Adrenal gland (tissue), 9 donors: ENCODE measurements at regions not wholly inside any gene's neighbourhood (a gene's known extent, or its start where the extent isn't known, plus 50 kb on each side); places are given as distances from the start of the nearest gene placed in this dataset.

Source experiments
- DNase-seq, 7 donors: peaks; one replicate each; pipeline ENCODE4 v3.0.0-alpha.2; 2019 to 2020
- H3K27ac ChIP-seq, 5 donors: fragments of 200-600 bp; sonication (generic) in 4 of 5; 1 replicate in 3 of 5; 2 replicates in 2 of 5; pipeline versions ENCODE4 v1.5.1 to v1.8.0; 2016 to 2020; ENCODE audit warnings: mild to moderate bottlenecking in 1 of 5
- H3K27me3 ChIP-seq: fragments of 200-600 bp; 2 replicates; pipeline ENCODE4 v1.8.0; 2021
- H3K36me3 ChIP-seq, 2 donors: fragments of 200-600 bp; replicated peaks in 1 of 2; 1 replicate in 1 of 2; 2 replicates in 1 of 2; pipeline versions ENCODE4 v1.5.1 to v1.8.0; 2018 to 2022
- H3K4me1 ChIP-seq, 2 donors: fragments of 200-600 bp; replicated peaks in 1 of 2; 1 replicate in 1 of 2; 2 replicates in 1 of 2; pipeline versions ENCODE4 v1.5.1 to v1.8.0; 2018 to 2021
- H3K4me3 ChIP-seq, 4 donors: fragments of 200-600 bp; sonication (generic) in 3 of 4; one replicate each; pipeline ENCODE4 v1.5.1; 2016 to 2018
- H3K9me3 ChIP-seq, 3 donors: fragments of 200-600 bp; sonication (generic) in 1 of 3; replicated peaks in 1 of 3; 1 replicate in 2 of 3; 2 replicates in 1 of 3; pipeline versions ENCODE4 v1.5.1 to v1.8.0; 2016 to 2021
- CTCF ChIP-seq, 6 experiments: fragments of 450-650 bp in 4 of 6; fragments of 200-600 bp in 2 of 6; sonication (generic) in 1 of 6; IDR thresholded peaks; 1 replicate in 5 of 6; 2 replicates in 1 of 6; pipeline versions ENCODE4 v1.5.1 to v1.8.0; 2016 to 2021; ENCODE audit warnings: antibody characterized with exemption in 6 of 6, mild to moderate bottlenecking in 2 of 6, moderate library complexity in 1 of 6
- POLR2A ChIP-seq, 2 donors: fragments of 450-650 bp; IDR thresholded peaks; one replicate each; pipeline ENCODE4 v1.6.1; 2017; ENCODE audit warnings: antibody characterized with exemption in 2 of 2, mild to moderate bottlenecking in 2 of 2, moderate library complexity in 1 of 2
- WGBS, 4 donors: extraction: QIAGEN DNeasy Blood & Tissue Kit in 2 of 4; methylation state at CpG; one replicate each; pipeline versions ENCODE4 v1.1.5 to v1.1.7; 2013 to 2017; 5-methylcytosine and 5-hydroxymethylcytosine counted together
- intact Hi-C, 2 donors: fragments of 100-400 bp; cut with DNase I; formaldehyde crosslinking; loops; one replicate each; pipeline versions ENCODE4 v1.14.1 to v1.15.0; 2022 to 2023
- donor health status: healthy with polysubstance abuse.
- donor health status: Bipolar disorder and iron deficiency.
- donor health status: DM: yes; HTN: yes; CAD: no.
- donor health status: DM: no; HTN: no; CAD: no.
- donor health status: DM: no; HTN: no; CAD: no.

- TF ChIP-seq POLR2A (IDR thresholded peaks at IDR 0.05), result no peak
- TF ChIP-seq CTCF (IDR thresholded peaks at IDR 0.05), result no peak
- Histone ChIP-seq H3K27ac (no peak overlapping the region), H3K36me3 (no peaks in the 10 kb centered on the region), H3K9me3 (no peaks in the 10 kb centered on the region), H3K27me3 (no peaks in the 10 kb centered on the region), H3K4me1 (no peaks in the 10 kb centered on the region), H3K4me3 (no peak overlapping the region)
- 78 to 91% (median 88%) methylated on average over 2 of the region's 2 CpGs for WGBS, 4 donors
- intact Hi-C loops, result no loop called here
- peak in 2 of 7 donors; percentile 28 to 90 for DNase-seq
These were observed 715.6 kb downstream of the QKI start for GRCh38 chr6:164130151-164130550.

- intact Hi-C loops, result no loop called here
- WGBS, 4 donors, result 80 to 85% (median 82%) methylated on average over 5 of the region's 5 CpGs
These were observed 714.7 kb downstream of the QKI start for GRCh38 chr6:164129218-164129617.

GRCh38 chr6:164128101-164128500 is 713.6 kb downstream of the QKI start:
- 77 to 82% (median 79%) methylated on average over 2 of the region's 2 CpGs for WGBS, 4 donors
- DNase-seq, result no peak
- H3K4me3 ChIP-seq, result no peak overlapping the region
- no peaks in the 10 kb centered on the region for H3K9me3 ChIP-seq
- H3K4me1 ChIP-seq, result no peaks in the 10 kb centered on the region
- H3K27me3 ChIP-seq, result no peaks in the 10 kb centered on the region
- no peak overlapping the region for H3K27ac ChIP-seq
- TF ChIP-seq CTCF (IDR thresholded peaks at IDR 0.05) (no peak), POLR2A (IDR thresholded peaks at IDR 0.05) (no peak)
- no peaks in the 10 kb centered on the region for H3K36me3 ChIP-seq
- intact Hi-C loops, result no loop called here

More at GRCh38 chr6:164129218-164129617, 714.7 kb downstream of the QKI start:
- H3K36me3 ChIP-seq, result no peaks in the 10 kb centered on the region
- TF ChIP-seq CTCF (IDR thresholded peaks at IDR 0.05), result no peak
- TF ChIP-seq POLR2A (IDR thresholded peaks at IDR 0.05), result no peak
- H3K4me3 ChIP-seq, result no peak overlapping the region
- H3K9me3 ChIP-seq, result no peaks in the 10 kb centered on the region
- no peaks in the 10 kb centered on the region for H3K4me1 ChIP-seq
- DNase-seq, result no peak
- no peaks in the 10 kb centered on the region for H3K27me3 ChIP-seq
- H3K27ac ChIP-seq, result no peak overlapping the region

- no peak for DNase-seq
- H3K4me1 ChIP-seq, result no peaks in the 10 kb centered on the region
- H3K27me3 ChIP-seq, result no peaks in the 10 kb centered on the region
- no peaks in the 10 kb centered on the region for H3K9me3 ChIP-seq
- no peaks in the 10 kb centered on the region for H3K36me3 ChIP-seq
- intact Hi-C loops, result no loop called here
- no peak overlapping the region for H3K4me3 ChIP-seq
- TF ChIP-seq POLR2A (IDR thresholded peaks at IDR 0.05) (no peak), CTCF (IDR thresholded peaks at IDR 0.05) (no peak)
- no peak overlapping the region for H3K27ac ChIP-seq
- 74 to 77% (median 75%) methylated on average over 5 of the region's 5 CpGs for WGBS, 4 donors
These were observed 710.5 kb downstream of the QKI start for GRCh38 chr6:164124986-164125385.
